Endothelial cell (in vitro differentiated cells): ENCODE measurements at regions not wholly inside any gene's neighbourhood (a gene's known extent, or its start where the extent isn't known, plus 50 kb on each side); places are given as distances from the start of the nearest gene placed in this dataset.

Experiments
- DNase-seq: peaks from one replicate; pipeline ENCODE4 v3.0.0; 2021; ENCODE audit warnings: low spot score
- H3K27ac Mint-ChIP-seq: one replicate; pipeline ENCODE4 v1.8.0; 2021; ENCODE audit warnings: mixed read lengths, inconsistent platforms; ENCODE audit not compliant: unreplicated experiment
- H3K27me3 Mint-ChIP-seq: one replicate; pipeline ENCODE4 v1.8.0; 2021; ENCODE audit warnings: mild to moderate bottlenecking, moderate library complexity, mixed read lengths, inconsistent platforms; ENCODE audit not compliant: unreplicated experiment
- H3K36me3 Mint-ChIP-seq: one replicate; pipeline ENCODE4 v1.8.0; 2021; ENCODE audit warnings: mild to moderate bottlenecking, low read depth, mixed read lengths, inconsistent platforms; ENCODE audit not compliant: unreplicated experiment
- H3K4me1 Mint-ChIP-seq: one replicate; pipeline ENCODE4 v1.8.0; 2021; ENCODE audit warnings: mild to moderate bottlenecking, mixed read lengths, inconsistent platforms; ENCODE audit not compliant: unreplicated experiment
- H3K4me3 Mint-ChIP-seq: one replicate; pipeline ENCODE4 v1.8.0; 2021; ENCODE audit warnings: mild to moderate bottlenecking, mixed read lengths, inconsistent platforms; ENCODE audit not compliant: unreplicated experiment
- H3K9me3 Mint-ChIP-seq: one replicate; pipeline ENCODE4 v1.8.0; 2021; ENCODE audit warnings: mixed read lengths, inconsistent platforms; ENCODE audit not compliant: unreplicated experiment
- TF ChIP-seq, protein P1 (sequence below): fragments of 200-600 bp; sonication (generic); IDR thresholded peaks from one replicate; pipeline ENCODE4 v1.5.0; 2021; ENCODE audit warnings: antibody characterized with exemption; ENCODE audit not compliant: unreplicated experiment

DNA sequence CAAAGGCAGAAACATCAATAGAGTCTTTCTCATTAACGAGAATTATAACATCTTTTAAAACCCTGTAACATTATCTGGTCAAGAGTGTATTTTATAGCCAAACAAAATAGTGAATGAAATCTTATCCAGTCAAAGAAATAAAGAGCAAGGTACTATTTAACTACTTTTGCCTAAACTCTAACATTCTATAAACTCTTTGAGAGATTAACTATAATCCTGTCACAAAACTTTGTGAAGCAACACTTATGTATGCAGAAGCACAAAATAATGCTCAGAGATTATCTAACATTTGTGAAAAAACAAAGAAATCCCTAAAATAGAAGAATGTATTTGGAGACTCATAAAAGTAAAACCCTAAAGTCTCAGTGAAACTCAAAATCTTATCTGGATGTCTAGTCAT, 124.4 kb upstream of the LUZP2 start:
- Mint-ChIP-seq H3K4me3 (no peak overlapping the region), H3K36me3 (no peaks in the 10 kb centered on the region), H3K4me1 (peaks cover 14% of the 10 kb centered on the region), H3K27ac (no peak overlapping the region), H3K9me3 (no peaks in the 10 kb centered on the region), H3K27me3 (no peaks in the 10 kb centered on the region)
- TF ChIP-seq, protein P1, sequence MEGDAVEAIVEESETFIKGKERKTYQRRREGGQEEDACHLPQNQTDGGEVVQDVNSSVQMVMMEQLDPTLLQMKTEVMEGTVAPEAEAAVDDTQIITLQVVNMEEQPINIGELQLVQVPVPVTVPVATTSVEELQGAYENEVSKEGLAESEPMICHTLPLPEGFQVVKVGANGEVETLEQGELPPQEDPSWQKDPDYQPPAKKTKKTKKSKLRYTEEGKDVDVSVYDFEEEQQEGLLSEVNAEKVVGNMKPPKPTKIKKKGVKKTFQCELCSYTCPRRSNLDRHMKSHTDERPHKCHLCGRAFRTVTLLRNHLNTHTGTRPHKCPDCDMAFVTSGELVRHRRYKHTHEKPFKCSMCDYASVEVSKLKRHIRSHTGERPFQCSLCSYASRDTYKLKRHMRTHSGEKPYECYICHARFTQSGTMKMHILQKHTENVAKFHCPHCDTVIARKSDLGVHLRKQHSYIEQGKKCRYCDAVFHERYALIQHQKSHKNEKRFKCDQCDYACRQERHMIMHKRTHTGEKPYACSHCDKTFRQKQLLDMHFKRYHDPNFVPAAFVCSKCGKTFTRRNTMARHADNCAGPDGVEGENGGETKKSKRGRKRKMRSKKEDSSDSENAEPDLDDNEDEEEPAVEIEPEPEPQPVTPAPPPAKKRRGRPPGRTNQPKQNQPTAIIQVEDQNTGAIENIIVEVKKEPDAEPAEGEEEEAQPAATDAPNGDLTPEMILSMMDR, result no peak
- no peak for DNase-seq

DNA sequence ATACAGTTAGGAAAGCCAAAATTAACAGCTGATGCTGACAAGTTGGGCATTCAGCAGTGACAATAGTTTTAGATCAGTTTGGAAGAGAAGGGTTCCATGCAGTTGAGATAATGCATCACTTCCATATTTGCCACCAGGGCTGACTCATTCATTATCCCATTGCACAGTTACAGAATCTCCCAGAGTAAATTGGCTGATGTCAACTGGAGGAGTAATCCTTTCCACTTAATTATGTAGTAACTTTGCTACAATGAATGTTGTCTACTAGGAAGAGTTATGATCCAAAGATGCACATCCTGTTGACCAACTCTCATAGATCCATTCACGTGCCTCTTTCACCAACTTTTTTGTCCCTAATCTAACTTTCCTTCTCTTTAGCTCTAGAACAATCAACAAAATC, 123.3 kb upstream of the LUZP2 start:
- H3K27ac Mint-ChIP-seq, result no peak overlapping the region
- no peaks in the 10 kb centered on the region for H3K27me3 Mint-ChIP-seq
- H3K4me1 Mint-ChIP-seq, result peaks cover 14% of the 10 kb centered on the region
- no peaks in the 10 kb centered on the region for H3K36me3 Mint-ChIP-seq
- no peak overlapping the region for H3K4me3 Mint-ChIP-seq
- H3K9me3 Mint-ChIP-seq, result no peaks in the 10 kb centered on the region
- DNase-seq, result no peak
- TF ChIP-seq, protein P1, result no peak

DNA sequence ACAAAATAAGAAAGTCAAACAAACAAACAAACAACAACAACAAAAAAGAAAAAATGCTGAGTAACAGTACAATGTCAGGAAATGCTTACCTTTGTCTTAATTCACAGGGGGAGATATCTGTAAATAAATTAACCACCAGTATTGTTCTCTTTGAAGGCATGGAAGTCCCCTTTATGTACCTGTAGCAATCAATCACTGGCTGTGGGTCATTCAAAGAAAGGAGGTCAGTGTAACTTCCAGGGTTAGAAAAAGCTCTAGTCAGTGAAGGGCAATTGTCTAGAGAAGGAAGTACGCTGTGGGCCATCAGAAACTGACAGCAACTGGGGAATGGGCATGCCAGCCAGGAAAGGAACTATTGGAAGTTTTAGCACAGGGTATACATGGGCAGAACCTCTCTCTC, 121.5 kb upstream of the LUZP2 start:
- TF ChIP-seq, protein P1, result no peak
- DNase-seq, result no peak
- H3K36me3 Mint-ChIP-seq, result no peaks in the 10 kb centered on the region
- peaks cover 14% of the 10 kb centered on the region for H3K4me1 Mint-ChIP-seq
- H3K4me3 Mint-ChIP-seq, result no peak overlapping the region
- H3K9me3 Mint-ChIP-seq, result no peaks in the 10 kb centered on the region
- H3K27ac Mint-ChIP-seq, result no peak overlapping the region
- no peaks in the 10 kb centered on the region for H3K27me3 Mint-ChIP-seq

DNA sequence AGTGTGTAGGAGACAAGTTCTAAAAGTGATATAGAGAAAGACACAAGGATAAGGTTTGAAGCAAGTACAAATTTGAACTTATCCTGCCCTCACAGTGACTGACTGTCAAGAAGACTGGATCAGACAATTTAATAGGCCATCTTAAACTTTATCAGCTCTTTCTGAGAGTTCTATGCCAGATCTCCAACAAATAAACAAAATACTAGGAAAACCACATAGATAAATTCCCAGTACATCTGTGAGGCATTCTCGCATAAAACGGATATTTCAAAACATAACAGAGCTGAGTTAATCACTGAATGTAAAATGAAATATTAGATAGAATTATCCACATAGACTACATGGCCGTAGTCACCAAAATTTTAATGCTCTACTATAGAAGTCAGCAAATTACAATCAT, 120.9 kb upstream of the LUZP2 start:
- DNase-seq, result no peak
- no peak overlapping the region for H3K4me3 Mint-ChIP-seq
- peaks cover 14% of the 10 kb centered on the region for H3K4me1 Mint-ChIP-seq
- H3K36me3 Mint-ChIP-seq, result no peaks in the 10 kb centered on the region
- no peak overlapping the region for H3K27ac Mint-ChIP-seq
- TF ChIP-seq, protein P1, result no peak
- no peaks in the 10 kb centered on the region for H3K9me3 Mint-ChIP-seq
- no peaks in the 10 kb centered on the region for H3K27me3 Mint-ChIP-seq

DNA sequence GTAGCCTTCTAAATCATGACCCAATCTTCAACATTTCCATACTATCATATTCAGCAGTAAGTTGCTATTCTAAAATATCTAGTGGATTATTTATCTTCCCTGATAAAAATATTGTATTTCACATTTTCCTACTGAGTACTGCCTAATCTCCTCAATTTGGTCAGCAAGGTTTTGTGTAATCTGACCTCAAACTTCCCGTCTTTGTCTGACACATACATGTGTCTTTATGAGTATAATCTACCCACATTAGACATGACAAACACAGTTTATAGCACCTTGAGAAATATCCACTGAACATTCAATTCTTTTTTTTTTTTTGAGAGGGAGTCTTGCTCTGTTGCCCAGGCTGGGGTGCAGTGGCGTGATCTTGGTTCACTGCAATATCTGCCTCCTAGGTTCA, 113.7 kb upstream of the LUZP2 start:
- Mint-ChIP-seq H3K27ac (no peak overlapping the region), H3K9me3 (no peaks in the 10 kb centered on the region), H3K36me3 (no peaks in the 10 kb centered on the region), H3K27me3 (no peaks in the 10 kb centered on the region), H3K4me3 (no peak overlapping the region), H3K4me1 (no peaks in the 10 kb centered on the region)
- DNase-seq, result no peak
- TF ChIP-seq, protein P1, result no peak
